HG03442 (cell line): ENCODE measurements at regions not wholly inside any gene's neighbourhood (a gene's known extent, or its start where the extent isn't known, plus 50 kb on each side); places are given as distances from the start of the nearest gene placed in this dataset.
"Not testable (repeated sequence)": the region's sequence is repeated elsewhere in the genome, so short reads cannot be mapped to it uniquely, and the experiment has no call there.

Source experiments
- ATAC-seq: cut with Tn5 transposase; IDR thresholded peaks from one replicate; pipeline ENCODE4 v1.9.1; 2021; ENCODE audit warnings: mild to moderate bottlenecking, moderate library complexity; ENCODE audit not compliant: unreplicated experiment

DNA sequence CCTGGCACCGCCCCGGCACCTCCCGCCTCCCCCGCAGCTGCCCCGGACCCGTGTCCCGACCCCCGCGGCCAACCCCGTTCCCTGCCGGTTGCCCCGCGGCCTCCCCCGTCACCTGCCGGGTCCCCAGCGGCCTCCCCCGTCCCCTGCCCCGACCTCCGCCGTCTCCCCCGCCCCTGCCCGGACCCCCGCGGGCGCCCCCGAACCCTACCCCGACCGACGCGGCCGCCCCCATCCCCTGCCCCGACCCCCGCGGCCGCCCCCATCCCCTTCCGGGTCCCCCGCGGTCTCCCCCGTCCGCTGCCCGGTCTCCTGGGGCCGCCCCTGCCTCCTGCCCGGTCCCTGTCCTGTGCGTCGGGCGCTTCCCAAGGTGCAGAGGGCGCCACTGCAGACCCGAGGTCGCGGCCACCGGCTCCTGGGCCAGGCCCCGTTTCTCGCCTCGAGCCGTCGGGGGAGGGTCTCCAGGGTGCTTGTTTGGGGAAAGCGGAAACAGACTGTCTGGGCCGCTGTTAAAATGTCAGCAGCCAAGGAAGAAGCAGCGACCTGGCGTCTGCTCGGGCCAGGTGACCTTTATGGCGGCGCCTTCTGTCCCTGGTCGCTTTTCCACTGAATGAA lies 51.6 kb upstream of the APOD start:
- ATAC-seq = not testable (repeated sequence)

DNA sequence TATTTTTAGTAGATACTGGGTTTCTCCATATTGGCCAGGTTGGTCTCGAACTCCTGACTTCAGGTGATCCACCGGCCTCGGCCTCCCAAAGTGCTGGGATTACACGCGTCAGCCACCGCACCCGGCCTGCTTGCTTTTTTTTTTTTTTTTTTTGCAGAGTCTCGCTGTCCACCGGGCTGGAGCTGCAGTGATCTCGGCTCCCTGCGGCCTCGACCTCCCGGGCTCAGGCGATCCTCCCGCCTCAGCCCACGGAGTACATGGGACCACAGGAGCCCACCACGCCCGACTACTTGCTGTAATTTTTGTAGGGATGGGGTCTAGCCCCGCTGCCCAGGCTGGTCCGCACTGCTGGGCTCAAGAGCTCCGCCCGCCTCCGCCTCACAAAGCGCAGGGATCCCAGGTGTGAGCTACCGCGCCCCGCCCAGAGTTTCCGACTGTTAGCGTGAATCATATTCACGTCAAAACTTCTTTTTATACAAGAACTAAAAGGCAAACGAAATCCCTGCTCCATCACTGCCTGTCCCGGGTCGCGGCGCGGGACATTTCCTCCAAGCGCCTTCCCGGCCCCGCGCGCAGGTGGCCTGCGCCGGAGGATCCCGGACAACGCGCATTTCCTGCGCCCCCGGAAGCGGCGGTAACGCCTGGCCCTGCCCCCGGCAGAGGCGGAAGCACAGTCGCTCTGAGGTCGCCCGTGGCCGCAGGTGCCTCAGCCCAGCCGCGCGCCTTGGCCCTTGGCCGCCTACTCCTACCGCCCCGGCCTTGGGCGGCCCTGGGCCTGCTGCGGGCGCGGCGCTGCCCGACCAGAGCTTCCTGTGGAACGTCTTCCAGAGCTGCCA lies 50.9 kb upstream of the APOD start:
- ATAC-seq = peak; percentile 88
